ENCODE measurements at regions not wholly inside any gene's neighbourhood (a gene's known extent, or its start where the extent isn't known, plus 50 kb on each side); places are given as distances from the start of the nearest gene placed in this dataset.

DNA sequence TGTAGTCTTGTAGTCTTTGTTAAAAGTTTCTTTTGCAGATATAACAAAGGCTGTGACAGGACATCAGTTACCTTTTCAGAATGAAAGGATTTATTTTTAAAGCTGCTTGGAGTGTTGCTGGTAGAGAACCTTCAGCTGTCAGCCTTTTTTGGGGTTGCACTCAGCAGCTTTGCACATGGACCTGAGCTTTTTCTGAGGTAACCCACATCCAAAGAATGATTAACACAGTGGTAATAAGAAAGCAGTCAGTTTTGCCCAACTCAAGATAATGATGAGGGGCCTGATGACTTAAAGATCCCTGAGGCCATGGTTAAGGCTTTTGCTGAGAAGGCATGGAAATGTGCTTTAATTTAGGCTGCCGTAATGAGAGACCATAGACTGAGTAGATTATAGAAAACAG is 1042.7 kb downstream of the PLOD2 start:
- POLR2A ChIA-PET: no interaction called here
- DNase-seq (ENCODE audit: extremely low spot score): no peak
- CTCF ChIA-PET: interaction anchor here (1.7 kb wide), 1 partner anchor 9 kb away, joined by 7 read pairs; no protein-coding TSS in a partner anchor
- TF ChIP-seq, protein P1, sequence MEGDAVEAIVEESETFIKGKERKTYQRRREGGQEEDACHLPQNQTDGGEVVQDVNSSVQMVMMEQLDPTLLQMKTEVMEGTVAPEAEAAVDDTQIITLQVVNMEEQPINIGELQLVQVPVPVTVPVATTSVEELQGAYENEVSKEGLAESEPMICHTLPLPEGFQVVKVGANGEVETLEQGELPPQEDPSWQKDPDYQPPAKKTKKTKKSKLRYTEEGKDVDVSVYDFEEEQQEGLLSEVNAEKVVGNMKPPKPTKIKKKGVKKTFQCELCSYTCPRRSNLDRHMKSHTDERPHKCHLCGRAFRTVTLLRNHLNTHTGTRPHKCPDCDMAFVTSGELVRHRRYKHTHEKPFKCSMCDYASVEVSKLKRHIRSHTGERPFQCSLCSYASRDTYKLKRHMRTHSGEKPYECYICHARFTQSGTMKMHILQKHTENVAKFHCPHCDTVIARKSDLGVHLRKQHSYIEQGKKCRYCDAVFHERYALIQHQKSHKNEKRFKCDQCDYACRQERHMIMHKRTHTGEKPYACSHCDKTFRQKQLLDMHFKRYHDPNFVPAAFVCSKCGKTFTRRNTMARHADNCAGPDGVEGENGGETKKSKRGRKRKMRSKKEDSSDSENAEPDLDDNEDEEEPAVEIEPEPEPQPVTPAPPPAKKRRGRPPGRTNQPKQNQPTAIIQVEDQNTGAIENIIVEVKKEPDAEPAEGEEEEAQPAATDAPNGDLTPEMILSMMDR (IDR thresholded peaks at IDR 0.05; ENCODE audit: control extremely low read depth, extremely low read depth, low read depth, missing control alignments): no peak

DNA sequence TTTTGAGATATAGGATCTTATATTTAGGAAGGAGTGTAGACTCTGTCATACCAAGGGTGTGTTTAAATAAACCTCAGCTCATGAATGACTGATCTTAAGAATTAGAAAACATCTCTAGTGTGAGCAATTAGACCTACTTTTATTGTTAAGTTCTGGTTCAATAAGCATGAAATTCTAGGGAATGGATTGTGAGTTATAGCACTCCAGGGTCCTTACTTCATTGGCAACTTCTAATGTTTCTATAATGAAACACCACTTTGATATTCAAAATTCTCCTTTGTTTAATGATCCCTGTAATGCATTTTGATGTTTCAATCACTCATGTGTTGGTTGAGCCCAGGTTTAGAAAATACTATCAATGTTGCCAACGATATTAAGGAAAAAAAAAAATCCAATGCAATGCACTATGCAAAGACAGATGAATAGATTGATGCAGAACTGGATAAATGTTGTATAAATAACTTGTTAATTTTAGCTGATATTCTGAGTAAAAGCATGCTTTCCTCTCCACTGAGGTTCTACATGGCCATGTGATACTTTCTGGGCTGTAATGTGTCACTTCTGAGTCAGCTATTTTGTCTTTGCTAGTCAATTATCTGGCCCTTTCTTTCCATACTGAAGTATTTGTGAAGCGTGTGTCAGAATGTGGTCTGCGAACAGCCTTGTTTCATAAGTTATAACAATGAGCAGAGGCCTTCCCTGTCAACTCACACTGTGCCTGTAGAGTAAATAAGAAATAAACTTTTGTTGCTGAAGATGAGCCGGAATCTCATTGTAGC is 1035.9 kb downstream of the PLOD2 start:
- TF ChIP-seq, protein P1 (IDR thresholded peaks at IDR 0.05; ENCODE audit: control extremely low read depth, extremely low read depth, low read depth, missing control alignments): no peak

DNA sequence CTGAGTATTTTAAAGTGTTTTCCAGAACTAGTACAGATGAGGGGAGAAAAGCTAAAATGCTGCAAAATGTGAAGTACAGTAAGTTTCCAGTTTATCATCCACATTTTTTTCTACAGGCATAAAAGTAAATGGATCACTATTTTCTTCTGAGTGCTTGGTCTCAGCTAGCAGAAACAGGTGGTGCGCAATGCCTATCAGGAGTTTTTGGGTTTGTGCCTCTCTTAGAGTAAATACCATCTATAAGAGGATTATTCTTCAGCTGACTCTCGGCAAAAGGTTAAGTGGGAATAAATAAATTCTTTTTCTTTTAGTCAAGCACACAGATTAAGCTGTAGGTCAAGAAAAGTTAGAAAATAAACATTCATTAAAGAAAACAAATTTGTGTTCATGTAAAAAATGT is 1027.7 kb downstream of the PLOD2 start:
- TF ChIP-seq, protein P1 (IDR thresholded peaks at IDR 0.05; ENCODE audit: control extremely low read depth, extremely low read depth, low read depth, missing control alignments): no peak
- DNase-seq (ENCODE audit: extremely low spot score): no peak
- ChIA-PET CTCF (interaction anchor here (1.6 kb wide), 1 partner anchor 19 kb away, joined by 4 read pairs; no protein-coding TSS in a partner anchor), POLR2A (no interaction called here)

More for the DNA sequence above, 1035.9 kb downstream of the PLOD2 start:
- ChIA-PET CTCF (no interaction called here), POLR2A (no interaction called here)
- DNase-seq (ENCODE audit: extremely low spot score): no peak

DNA sequence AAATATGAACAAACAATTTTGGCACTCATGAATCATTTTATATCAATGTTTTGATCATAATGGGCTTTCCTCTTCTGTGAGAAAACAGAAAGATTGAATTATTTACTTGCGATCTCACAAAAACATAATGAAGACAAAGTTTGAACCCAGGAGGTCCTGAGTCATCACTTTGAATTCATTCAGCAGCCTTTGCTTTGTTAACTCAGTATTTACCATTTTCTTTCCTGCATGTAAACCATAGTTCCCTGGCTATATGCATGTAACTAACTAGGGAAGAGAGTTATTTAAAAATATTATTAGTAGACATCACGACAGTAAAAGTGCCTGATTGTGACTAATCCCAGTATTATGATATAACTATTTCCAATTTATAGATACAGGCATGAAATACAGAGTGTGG is 1026.2 kb downstream of the PLOD2 start:
- CTCF ChIA-PET: interaction anchor here (1.6 kb wide), 1 partner anchor 18 kb away, joined by 4 read pairs; no protein-coding TSS in a partner anchor
- TF ChIP-seq, protein P1 (IDR thresholded peaks at IDR 0.05; ENCODE audit: control extremely low read depth, extremely low read depth, low read depth, missing control alignments): no peak
- no peak for DNase-seq (ENCODE audit: extremely low spot score)
- POLR2A ChIA-PET: no interaction called here

DNA sequence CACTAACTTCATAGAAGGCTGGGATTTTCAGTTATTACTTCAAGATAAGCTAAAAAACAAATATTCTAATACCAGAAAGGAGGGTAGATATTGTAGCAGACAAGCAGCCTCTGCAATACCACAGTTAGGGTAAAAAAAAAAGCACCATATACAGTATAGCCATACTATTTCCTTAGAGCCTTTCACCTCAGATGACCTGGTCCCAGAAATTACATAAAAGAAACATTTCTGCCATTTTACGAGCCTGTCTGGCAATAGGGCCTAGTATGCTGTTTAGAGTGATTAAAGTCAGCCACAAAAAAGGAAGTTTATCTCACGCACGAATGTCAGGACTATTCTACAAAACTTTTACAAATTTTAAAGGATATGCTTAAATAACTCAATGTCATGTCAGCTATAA is 1016.6 kb downstream of the PLOD2 start:
- no peak for DNase-seq (ENCODE audit: extremely low spot score)
- TF ChIP-seq, protein P1 (IDR thresholded peaks at IDR 0.05; ENCODE audit: control extremely low read depth, extremely low read depth, low read depth, missing control alignments): no peak
- POLR2A ChIA-PET: no interaction called here
- CTCF ChIA-PET: no interaction called here

DNA sequence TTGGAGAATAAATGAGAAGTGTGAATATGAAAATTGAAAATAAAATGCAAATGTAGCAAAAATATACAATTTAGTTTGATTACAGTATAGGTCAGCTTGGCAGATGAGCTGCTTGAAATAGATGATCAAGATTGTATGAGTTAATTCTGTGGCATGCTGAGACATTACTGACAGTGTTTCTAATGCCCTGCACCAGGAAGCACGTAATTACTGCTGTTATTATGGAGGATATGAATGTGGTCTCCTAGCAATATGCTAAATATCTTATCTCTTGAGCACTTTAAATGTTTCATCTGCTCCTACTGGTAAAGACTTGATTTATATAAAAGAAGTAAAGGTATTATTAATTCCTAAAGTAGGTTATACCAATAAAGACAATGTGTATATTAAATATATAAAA is 1015.5 kb downstream of the PLOD2 start:
- TF ChIP-seq, protein P1 (IDR thresholded peaks at IDR 0.05; ENCODE audit: control extremely low read depth, extremely low read depth, low read depth, missing control alignments): no peak
- CTCF ChIA-PET: no interaction called here

More for the DNA sequence above, 1015.5 kb downstream of the PLOD2 start:
- no peak for DNase-seq (ENCODE audit: extremely low spot score)
- POLR2A ChIA-PET: no interaction called here

Data from GM10248 (cell line).